Ascending aorta (tissue), 2 donors: ENCODE measurements at regions not wholly inside any gene's neighbourhood (a gene's known extent, or its start where the extent isn't known, plus 50 kb on each side); places are given as distances from the start of the nearest gene placed in this dataset.

Experiments
- DNase-seq, 2 donors: peaks; one replicate each; pipeline ENCODE4 v3.0.0-alpha.2; 2019; ENCODE audit warnings: low spot score in 2 of 2
- H3K27ac ChIP-seq, 2 donors: fragments of 200-600 bp; sonication (generic); one replicate each; pipeline ENCODE4 v1.5.1; 2016 to 2017; ENCODE audit warnings: mild to moderate bottlenecking in 1 of 2
- H3K27me3 ChIP-seq: fragments of 200-600 bp; sonication (generic); one replicate; pipeline ENCODE4 v1.5.1; 2017
- H3K36me3 ChIP-seq, 2 donors: fragments of 200-600 bp; sonication (generic); one replicate each; pipeline ENCODE4 v1.5.1; 2016
- H3K4me1 ChIP-seq, 2 donors: fragments of 200-600 bp; sonication (generic); one replicate each; pipeline ENCODE4 v1.5.1; 2016 to 2017; ENCODE audit warnings: mild to moderate bottlenecking in 1 of 2
- H3K4me3 ChIP-seq, 2 donors: fragments of 200-600 bp; sonication (generic); one replicate each; pipeline ENCODE4 v1.5.1; 2016 to 2017; ENCODE audit warnings: mild to moderate bottlenecking in 1 of 2
- H3K9me3 ChIP-seq, 2 donors: fragments of 200-600 bp; sonication (generic); one replicate each; pipeline ENCODE4 v1.5.1; 2016
- intact Hi-C: fragments of 100-400 bp; cut with DNase I; formaldehyde crosslinking; loops from one replicate; pipeline ENCODE4 v1.15.1; 2023
- TF ChIP-seq, protein P1 (sequence below), 3 experiments: fragments of 200-600 bp in 2 of 3; fragments of 450-650 bp in 1 of 3; sonication (generic) in 2 of 3; IDR thresholded peaks; one replicate each; pipeline ENCODE4 v1.5.1; 2016 to 2019; ENCODE audit warnings: antibody characterized with exemption in 3 of 3, mild to moderate bottlenecking in 1 of 3, moderate library complexity in 1 of 3

DNA sequence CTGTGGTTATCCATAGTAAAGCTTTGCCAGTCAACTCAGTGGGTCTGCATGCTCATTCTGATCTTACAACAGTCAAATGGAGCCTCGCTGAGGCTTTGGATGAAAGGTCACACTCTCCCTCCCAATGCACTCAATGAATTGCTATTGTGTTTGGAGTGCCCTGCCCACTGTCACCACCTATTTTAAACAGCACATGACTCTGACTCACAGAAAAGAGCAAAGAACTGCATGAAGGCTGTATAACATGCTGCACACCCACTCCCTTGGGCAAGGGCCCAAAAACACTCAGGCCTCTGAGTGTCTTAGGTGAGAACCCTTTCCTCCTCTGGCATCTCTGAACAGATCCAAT, 118.7 kb upstream of the CCDC112 start:
- Histone ChIP-seq H3K27ac (no peak overlapping the region), H3K36me3 (no peaks in the 10 kb centered on the region), H3K4me3 (no peak overlapping the region), H3K4me1 (no peaks in the 10 kb centered on the region), H3K27me3 (no peaks in the 10 kb centered on the region), H3K9me3 (no peaks in the 10 kb centered on the region)
- TF ChIP-seq, protein P1, sequence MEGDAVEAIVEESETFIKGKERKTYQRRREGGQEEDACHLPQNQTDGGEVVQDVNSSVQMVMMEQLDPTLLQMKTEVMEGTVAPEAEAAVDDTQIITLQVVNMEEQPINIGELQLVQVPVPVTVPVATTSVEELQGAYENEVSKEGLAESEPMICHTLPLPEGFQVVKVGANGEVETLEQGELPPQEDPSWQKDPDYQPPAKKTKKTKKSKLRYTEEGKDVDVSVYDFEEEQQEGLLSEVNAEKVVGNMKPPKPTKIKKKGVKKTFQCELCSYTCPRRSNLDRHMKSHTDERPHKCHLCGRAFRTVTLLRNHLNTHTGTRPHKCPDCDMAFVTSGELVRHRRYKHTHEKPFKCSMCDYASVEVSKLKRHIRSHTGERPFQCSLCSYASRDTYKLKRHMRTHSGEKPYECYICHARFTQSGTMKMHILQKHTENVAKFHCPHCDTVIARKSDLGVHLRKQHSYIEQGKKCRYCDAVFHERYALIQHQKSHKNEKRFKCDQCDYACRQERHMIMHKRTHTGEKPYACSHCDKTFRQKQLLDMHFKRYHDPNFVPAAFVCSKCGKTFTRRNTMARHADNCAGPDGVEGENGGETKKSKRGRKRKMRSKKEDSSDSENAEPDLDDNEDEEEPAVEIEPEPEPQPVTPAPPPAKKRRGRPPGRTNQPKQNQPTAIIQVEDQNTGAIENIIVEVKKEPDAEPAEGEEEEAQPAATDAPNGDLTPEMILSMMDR (IDR thresholded peaks at IDR 0.05), result no peak
- intact Hi-C loops, result no loop called here
- no peak for DNase-seq

DNA sequence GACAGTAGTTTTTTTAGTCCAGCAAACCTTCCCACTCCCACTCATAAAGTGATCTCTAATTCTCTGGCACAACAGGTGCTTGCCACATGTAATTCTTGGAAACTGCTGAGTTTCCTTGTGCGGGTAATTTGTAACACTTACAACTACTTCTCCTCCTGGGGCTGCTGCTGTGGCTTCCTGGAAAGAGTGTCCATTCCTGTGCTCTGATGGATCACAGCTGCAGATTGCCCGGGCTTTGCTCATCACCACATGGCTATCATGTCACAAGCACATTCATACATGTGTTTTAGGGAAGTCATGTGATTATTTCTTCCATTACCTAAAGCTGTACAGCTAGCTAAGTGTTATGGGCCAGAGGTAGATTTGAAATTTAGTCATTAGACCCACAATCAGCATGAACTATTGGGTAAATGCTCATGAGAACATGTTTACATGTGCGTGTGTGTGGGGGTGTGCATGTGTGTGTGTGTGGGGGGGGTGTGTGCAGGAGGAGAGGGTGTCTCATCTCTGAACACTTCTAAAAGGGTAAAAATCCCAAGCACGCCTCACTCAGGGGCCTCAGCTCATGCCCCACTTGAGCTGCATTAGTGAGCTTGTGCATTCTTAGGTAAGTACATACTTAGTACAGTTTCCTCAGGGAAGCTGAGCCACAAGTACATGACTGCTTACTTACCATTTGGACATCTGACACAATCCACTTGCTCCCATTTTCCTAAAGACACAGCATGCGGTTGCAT, 118.1 kb upstream of the CCDC112 start:
- TF ChIP-seq, protein P1 (IDR thresholded peaks at IDR 0.05), result no peak
- no peak overlapping the region for H3K4me3 ChIP-seq
- intact Hi-C loops, result no loop called here
- no peaks in the 10 kb centered on the region for H3K27me3 ChIP-seq
- no peaks in the 10 kb centered on the region for H3K4me1 ChIP-seq
- H3K27ac ChIP-seq, result no peak overlapping the region
- no peaks in the 10 kb centered on the region for H3K36me3 ChIP-seq
- H3K9me3 ChIP-seq, result no peaks in the 10 kb centered on the region
- DNase-seq, result no peak

DNA sequence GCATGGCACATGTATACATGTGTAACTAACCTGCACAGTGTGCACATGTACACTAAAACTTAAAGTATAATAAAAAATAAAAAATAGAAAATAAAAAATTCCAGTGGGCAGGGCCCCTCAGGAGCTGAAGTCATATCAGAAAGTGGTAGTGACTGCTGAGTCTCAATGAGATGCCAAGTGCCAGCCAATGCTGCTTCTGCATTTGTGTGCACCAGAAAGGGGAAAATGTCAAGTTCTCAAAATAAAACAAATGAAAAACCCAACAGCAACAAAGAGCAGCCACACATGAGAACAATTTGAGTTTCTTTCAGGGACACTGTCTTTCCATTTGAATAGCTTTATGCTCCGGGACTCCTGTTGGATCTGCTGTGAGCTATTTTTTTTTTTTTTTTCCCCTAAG, 117.2 kb upstream of the CCDC112 start:
- DNase-seq, result no peak
- intact Hi-C loops, result no loop called here
- no peak overlapping the region for H3K27ac ChIP-seq

DNA sequence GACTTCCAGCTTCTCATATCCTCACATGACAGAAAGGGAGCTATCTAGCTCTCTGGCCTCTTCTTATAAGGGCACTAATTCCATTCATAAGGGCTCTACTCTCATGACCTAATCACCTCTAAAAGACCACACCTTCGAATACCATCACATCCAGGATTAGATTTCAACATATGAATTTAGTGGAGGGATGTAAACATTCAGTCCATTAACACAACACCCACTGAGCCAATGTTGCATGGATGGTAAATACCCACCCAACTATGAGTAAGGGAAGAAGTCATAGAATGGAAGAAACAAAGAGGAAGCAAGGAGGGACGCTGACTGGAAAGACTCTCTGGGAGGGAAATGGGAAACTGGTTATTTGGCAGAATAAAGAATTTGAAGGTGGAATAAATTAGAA, 112.6 kb upstream of the CCDC112 start:
- no peak overlapping the region for H3K27ac ChIP-seq
- no peaks in the 10 kb centered on the region for H3K9me3 ChIP-seq
- no peaks in the 10 kb centered on the region for H3K36me3 ChIP-seq
- no peaks in the 10 kb centered on the region for H3K27me3 ChIP-seq
- H3K4me1 ChIP-seq, result no peaks in the 10 kb centered on the region
- TF ChIP-seq, protein P1 (IDR thresholded peaks at IDR 0.05), result no peak
- intact Hi-C loops, result no loop called here
- no peak overlapping the region for H3K4me3 ChIP-seq
- no peak for DNase-seq

More for the DNA sequence above, 117.2 kb upstream of the CCDC112 start:
- H3K9me3 ChIP-seq, result no peaks in the 10 kb centered on the region
- H3K36me3 ChIP-seq, result no peaks in the 10 kb centered on the region
- TF ChIP-seq, protein P1 (IDR thresholded peaks at IDR 0.05), result no peak
- H3K4me3 ChIP-seq, result no peak overlapping the region
- H3K4me1 ChIP-seq, result no peaks in the 10 kb centered on the region
- no peaks in the 10 kb centered on the region for H3K27me3 ChIP-seq

DNA sequence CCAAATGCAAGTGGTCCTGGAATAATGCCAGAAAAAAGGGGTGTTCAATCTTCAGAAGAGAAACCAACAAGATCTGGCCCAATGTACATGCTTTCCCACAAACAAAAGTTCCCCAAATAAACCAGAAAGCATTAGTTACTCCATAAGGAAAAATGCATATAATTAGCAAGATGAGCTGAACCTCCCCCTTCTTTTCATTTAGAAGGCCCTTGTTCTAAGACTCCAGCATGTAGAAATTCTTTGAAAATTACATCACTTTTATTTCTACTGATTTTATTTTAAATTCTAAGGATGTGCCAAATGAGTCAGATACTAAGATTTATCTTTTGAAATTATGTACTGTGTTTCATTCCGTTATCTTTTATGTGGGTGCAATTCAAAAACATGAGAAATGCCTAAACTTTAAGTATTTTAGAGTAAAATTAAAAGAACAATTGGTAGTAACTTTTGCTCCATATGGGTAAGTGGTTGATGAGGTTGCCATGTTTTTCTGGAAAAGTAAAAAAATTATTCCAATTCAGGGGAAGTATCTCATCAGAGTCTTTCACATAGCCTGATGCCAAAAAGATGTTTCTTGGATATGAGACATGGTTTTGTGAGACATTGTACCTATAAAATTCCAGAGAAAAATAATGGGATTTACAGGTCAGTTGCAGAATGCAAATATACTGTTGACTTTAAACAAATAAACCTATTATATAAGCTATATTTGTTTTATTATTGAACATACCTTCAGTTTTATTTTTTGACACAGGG, 106.5 kb upstream of the CCDC112 start:
- TF ChIP-seq, protein P1 (IDR thresholded peaks at IDR 0.05), result no peak
- H3K9me3 ChIP-seq, result no peaks in the 10 kb centered on the region
- H3K36me3 ChIP-seq, result no peaks in the 10 kb centered on the region
- H3K4me1 ChIP-seq, result no peaks in the 10 kb centered on the region
- H3K27ac ChIP-seq, result no peak overlapping the region
- H3K27me3 ChIP-seq, result no peaks in the 10 kb centered on the region
- intact Hi-C loops, result no loop called here
- H3K4me3 ChIP-seq, result no peak overlapping the region
- no peak for DNase-seq
